Pancreas (tissue), 10 donors: ENCODE measurements at regions not wholly inside any gene's neighbourhood (a gene's known extent, or its start where the extent isn't known, plus 50 kb on each side); places are given as distances from the start of the nearest gene placed in this dataset.
"Not testable (repeated sequence)": the region's sequence is repeated elsewhere in the genome, so short reads cannot be mapped to it uniquely, and the experiment has no call there.

Experiments
- ATAC-seq, 4 donors: fragments of 200-7000 bp; cut with Tn5 transposase; one replicate each; pipeline versions ENCODE4 v1.8.0 to v1.9.1; 2020; ENCODE audit warnings: mild to moderate bottlenecking in 4 of 4, moderate library complexity in 4 of 4
- DNase-seq, 6 donors: peaks; one replicate each; pipeline ENCODE4 v3.0.0-alpha.2; 2020
- FAIRE-seq: peaks from 2 replicates; lab custom pipeline; 2012; peaks lifted over from hg19 to GRCh38; lab: Jason Lieb, UNC
- H3K27ac ChIP-seq, 4 donors: fragments of 200-600 bp; sonication (generic); 1 replicate in 3 of 4; 2 replicates in 1 of 4; pipeline versions ENCODE4 v1.5.0 to v1.8.0; 2020
- H3K27me3 ChIP-seq, 4 donors: fragments of 200-600 bp; one replicate each; pipeline ENCODE4 v1.8.0; 2021
- H3K36me3 ChIP-seq, 3 donors: fragments of 200-600 bp; sonication (generic) in 1 of 3; one replicate each; pipeline versions ENCODE4 v1.5.0 to v1.8.0; 2020 to 2021
- H3K4me1 ChIP-seq, 3 donors: fragments of 200-600 bp; one replicate each; pipeline ENCODE4 v1.8.0; 2021
- H3K4me3 ChIP-seq, 4 donors: fragments of 200-600 bp; sonication (generic) in 2 of 4; one replicate each; pipeline versions ENCODE4 v1.5.0 to v1.8.0; 2020 to 2021
- H3K9me3 ChIP-seq, 4 donors: fragments of 200-600 bp; one replicate each; pipeline ENCODE4 v1.8.0; 2021
- CTCF ChIP-seq, 4 donors: fragments of 200-600 bp; sonication (generic) in 3 of 4; IDR thresholded peaks; one replicate each; pipeline versions ENCODE4 v1.5.0 to v1.8.0; 2021; ENCODE audit warnings: antibody characterized with exemption in 4 of 4
- WGBS, 2 donors: extraction: QIAGEN DNeasy Blood & Tissue Kit; methylation state at CpG; one replicate each; pipeline ENCODE4 v1.1.7; 2013; 5-methylcytosine and 5-hydroxymethylcytosine counted together
- intact Hi-C, 3 donors: fragments of 100-400 bp; cut with DNase I; formaldehyde crosslinking; loops; one replicate each; pipeline versions ENCODE4 v1.11.1 to v1.14.2; 2022
- donor health status: healthy with polysubstance abuse.
- donor health status: DM: no; HTN: no; CAD: no; lungs with moderate emphysema.
- donor health status: DM: no; HTN: no; CAD: no.
- donor health status: control.
- donor health status: control.
- donor health status: Bipolar disorder and iron deficiency.
- donor health status: DM: yes; HTN: yes; CAD: no.
- donor health status: DM: no; HTN: no; CAD: no.
- donor health status: DM: no; HTN: no; CAD: no.
- donor health status: DM: yes; HTN: yes; CAD: no.

DNA sequence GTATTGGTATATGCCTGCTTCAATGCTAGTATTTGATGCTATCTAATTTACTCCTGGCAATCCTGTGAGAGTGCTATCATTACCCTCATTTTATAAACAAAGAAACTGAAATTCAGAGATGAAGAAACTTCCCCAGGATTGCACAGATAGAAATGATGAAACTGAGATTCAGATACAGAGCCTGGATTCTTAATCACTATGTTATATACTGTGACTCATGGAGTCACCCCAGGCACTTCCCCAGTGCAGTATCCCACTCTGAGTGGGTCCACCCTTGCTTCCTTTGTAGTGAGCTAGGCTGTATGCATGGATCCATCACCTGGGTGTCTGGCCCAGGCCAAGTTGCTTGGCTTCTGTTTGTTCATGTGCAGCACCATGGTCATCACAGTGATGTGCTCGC is 133.9 kb downstream of the TRIM43 start:
- ATAC-seq, intact Hi-C loops, H3K27ac ChIP-seq, H3K4me3 ChIP-seq, H3K4me1 ChIP-seq, H3K9me3 ChIP-seq, FAIRE-seq, H3K36me3 ChIP-seq, DNase-seq, H3K27me3 ChIP-seq: not testable (repeated sequence)
- WGBS, 2 donors, result 79 to 95% methylated on average over 1 of the region's 1 CpG

DNA sequence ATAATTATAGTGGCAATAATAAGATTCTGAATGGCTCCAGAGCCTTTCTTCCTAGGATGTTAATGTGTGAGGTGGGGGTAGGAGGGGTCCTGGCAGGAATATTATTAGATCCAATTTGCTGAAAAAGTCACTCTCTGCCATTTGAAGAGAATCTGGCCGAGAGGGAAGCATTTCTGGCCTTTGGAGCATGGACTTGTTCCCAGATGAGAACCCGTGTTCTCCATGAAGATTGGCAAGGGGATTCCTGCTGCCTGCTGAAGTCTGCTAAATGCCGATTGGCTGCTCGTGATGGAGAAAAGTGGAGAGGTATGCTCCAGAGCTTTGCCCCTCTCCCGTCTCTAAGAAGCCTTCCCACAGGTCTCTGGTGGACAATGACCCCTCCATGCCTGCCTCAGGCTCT is 135.6 kb downstream of the TRIM43 start:
- H3K9me3 ChIP-seq, DNase-seq, H3K4me1 ChIP-seq, H3K27ac ChIP-seq, H3K36me3 ChIP-seq, ATAC-seq, intact Hi-C loops, H3K27me3 ChIP-seq, FAIRE-seq, H3K4me3 ChIP-seq: not testable (repeated sequence)
- WGBS, 2 donors, result 62 to 79% methylated on average over 5 of the region's 5 CpGs

- intact Hi-C loops, result no loop called here
- peak in 4 of 6 donors; percentile 27 to 75 (median 62) for DNase-seq
These were observed 137.2 kb downstream of the TRIM43 start for GRCh38 chr2:95728878-95729596.

DNA sequence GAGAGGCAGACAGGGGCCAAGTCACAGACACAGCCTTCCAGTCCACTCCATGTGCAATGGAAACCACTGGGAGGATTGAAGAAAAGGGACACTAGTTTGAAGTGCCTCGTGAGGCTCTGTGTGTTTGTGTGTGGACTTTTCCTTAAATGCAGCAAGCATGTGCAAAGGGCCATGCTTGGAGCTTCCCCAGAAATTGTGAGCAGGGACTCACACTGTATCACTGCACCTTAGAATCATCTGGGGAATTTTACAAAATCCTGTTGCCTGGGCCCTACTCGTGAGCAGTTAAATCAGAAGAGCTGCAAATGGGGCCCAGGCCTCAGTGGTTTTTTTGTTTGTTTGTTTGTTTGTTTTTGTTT is 137.8 kb downstream of the TRIM43 start:
- DNase-seq, result no peak
- Histone ChIP-seq H3K27ac (no peak overlapping the region), H3K36me3 (no peaks in the 10 kb centered on the region), H3K4me1 (no peaks in the 10 kb centered on the region), H3K27me3 (peaks cover 0 to 3% (median 0%) of the 10 kb centered on the region in 4 donors), H3K9me3 (no peaks in the 10 kb centered on the region), H3K4me3 (no peak overlapping the region)
- no peak for FAIRE-seq
- no peak for TF ChIP-seq CTCF (IDR thresholded peaks at IDR 0.05)
- ATAC-seq, result no peak
- intact Hi-C loops, result no loop called here
- 79 to 85% methylated on average over 2 of the region's 2 CpGs for WGBS, 2 donors

More at GRCh38 chr2:95728878-95729596, 137.2 kb downstream of the TRIM43 start:
- Histone ChIP-seq H3K27me3 (peaks cover 0 to 3% (median 0%) of the 10 kb centered on the region in 4 donors), H3K9me3 (no peaks in the 10 kb centered on the region), H3K36me3 (no peaks in the 10 kb centered on the region), H3K27ac (peak overlapping the region in 1 of 4 donors; percentile 37), H3K4me1 (no peaks in the 10 kb centered on the region), H3K4me3 (no peak overlapping the region)
- peak; percentile 53 for FAIRE-seq
- WGBS, 2 donors, result 13 to 17% methylated on average over 8 of the region's 8 CpGs
- peak; percentile 94 to 100 (median 99) for ATAC-seq
- TF ChIP-seq CTCF (IDR thresholded peaks at IDR 0.05), result peak; percentile 21 to 68 (median 38)

- Histone ChIP-seq H3K4me1 (no peaks in the 10 kb centered on the region), H3K9me3 (no peaks in the 10 kb centered on the region), H3K27me3 (peaks cover 0 to 3% (median 0%) of the 10 kb centered on the region in 4 donors), H3K4me3 (no peak overlapping the region), H3K36me3 (no peaks in the 10 kb centered on the region), H3K27ac (no peak overlapping the region)
- 67 to 69% methylated on average over 9 of the region's 9 CpGs for WGBS, 2 donors
- ATAC-seq (no peak), FAIRE-seq (no peak), DNase-seq (no peak)
- TF ChIP-seq CTCF (IDR thresholded peaks at IDR 0.05), result no peak
- intact Hi-C loops, result no loop called here
These were observed 139.0 kb downstream of the TRIM43 start for GRCh38 chr2:95730813-95731212.
